GM19463 (cell line): ENCODE measurements at regions not wholly inside any gene's neighbourhood (a gene's known extent, or its start where the extent isn't known, plus 50 kb on each side); places are given as distances from the start of the nearest gene placed in this dataset.

Experiments used
- ATAC-seq: cut with Tn5 transposase; IDR thresholded peaks from one replicate; pipeline ENCODE4 v1.9.1; 2021; ENCODE audit warnings: mild to moderate bottlenecking, moderate library complexity; ENCODE audit not compliant: unreplicated experiment

GRCh38 chr2:62284471-62284870 lies 88.6 kb downstream of the B3GNT2 start:
- ATAC-seq = no peak

GRCh38 chr2:62283147-62283546 lies 87.2 kb downstream of the B3GNT2 start:
- no peak for ATAC-seq

- no peak for ATAC-seq
These were observed 85.7 kb downstream of the B3GNT2 start for GRCh38 chr2:62281663-62282062.

- no peak for ATAC-seq
These were observed 81.8 kb downstream of the B3GNT2 start for GRCh38 chr2:62277688-62278087.
